OCI-LY3 (cell line): ENCODE measurements at regions not wholly inside any gene's neighbourhood (a gene's known extent, or its start where the extent isn't known, plus 50 kb on each side); places are given as distances from the start of the nearest gene placed in this dataset.

Experiments used
- H2AFZ ChIP-seq: fragments of 200-600, 300-600 bp; shearing (Covaris generic); 2 replicates; pipeline ENCODE4 v1.6.0; 2014; ENCODE audit warnings: antibody characterized with exemption, low read depth, low read length
- H3K27ac ChIP-seq: fragments of 200-600, 300-600 bp; sonication (generic); 2 replicates; pipeline ENCODE4 v1.5.1; 2014; ENCODE audit warnings: mild to moderate bottlenecking, low read length, moderate library complexity, mixed read lengths
- H3K27me3 ChIP-seq: fragments of 200-600, 300-600 bp; sonication (generic); 2 replicates; pipeline ENCODE4 v1.6.1; 2014; ENCODE audit warnings: low read depth, low read length, mixed read lengths
- H3K36me3 ChIP-seq: fragments of 200-600, 300-600 bp; sonication (generic); replicated peaks from 2 replicates; pipeline ENCODE3; 2014; ENCODE audit warnings: low read depth, low read length, mixed read lengths
- H3K4me1 ChIP-seq: fragments of 300-600, 200-600 bp; sonication (generic); 2 replicates; pipeline ENCODE4 v1.6.1; 2014; ENCODE audit warnings: low read length, mixed read lengths
- H3K4me2 ChIP-seq: fragments of 200-600, 300-600 bp; sonication (generic); 2 replicates; pipeline ENCODE4 v1.6.1; 2014; ENCODE audit warnings: low read length, mixed read lengths
- H3K4me3 ChIP-seq: fragments of 300-600, 200-600 bp; sonication (generic); 2 replicates; pipeline ENCODE4 v1.5.1; 2014; ENCODE audit warnings: antibody characterized with exemption, mild to moderate bottlenecking, low read length, moderate library complexity
- H3K79me2 ChIP-seq: fragments of 300-600, 200-600 bp; shearing (Covaris generic); 2 replicates; pipeline ENCODE4 v1.6.1; 2014; ENCODE audit warnings: mild to moderate bottlenecking, low read length, mixed read lengths
- H3K9ac ChIP-seq: fragments of 300-600, 200-600 bp; shearing (Covaris generic); 2 replicates; pipeline ENCODE4 v1.6.0; 2014; ENCODE audit warnings: mild to moderate bottlenecking, low read length, moderate library complexity
- H3K9me3 ChIP-seq: fragments of 200-600, 300-600 bp; shearing (Covaris generic); 2 replicates; pipeline ENCODE4 v1.6.1; 2014; ENCODE audit warnings: low read length, mixed read lengths; ENCODE audit not compliant: insufficient read depth
- H4K20me1 ChIP-seq: fragments of 200-600, 300-600 bp; sonication (generic); 2 replicates; pipeline ENCODE4 v1.6.1; 2016; ENCODE audit warnings: low read length, mixed read lengths; ENCODE audit not compliant: insufficient read depth
- CTCF ChIP-seq: fragments of 200-600, 300-600 bp; sonication (generic); IDR thresholded peaks from 2 replicates; pipeline ENCODE4 v1.5.1; 2014; ENCODE audit warnings: antibody characterized with exemption, low read length, low read depth
- EZH2phosphoT487 ChIP-seq: fragments of 200-600 bp; shearing (Covaris generic); IDR thresholded peaks from 2 replicates; pipeline ENCODE4 v1.6.1; 2018; ENCODE audit warnings: antibody characterized with exemption, mixed run types, low read depth

- H3K27ac ChIP-seq, result no peak overlapping the region
- no peaks in the 10 kb centered on the region for H3K79me2 ChIP-seq
- no peaks in the 10 kb centered on the region for H3K27me3 ChIP-seq
- H2AFZ ChIP-seq, result no peak overlapping the region
- H3K4me2 ChIP-seq, result no peak overlapping the region
- no peaks in the 10 kb centered on the region for H3K36me3 ChIP-seq
- H3K9ac ChIP-seq, result no peak overlapping the region
- TF ChIP-seq CTCF (no peak), EZH2phosphoT487 (no peak)
- no peaks in the 10 kb centered on the region; the same call in 1 of the 2 replicates for H3K9me3 ChIP-seq
- H3K4me1 ChIP-seq, result no peaks in the 10 kb centered on the region
- H3K4me3 ChIP-seq, result no peak overlapping the region
- no peaks in the 10 kb centered on the region for H4K20me1 ChIP-seq
Measured at GRCh38 chrX:113954297-113954696, 629.6 kb upstream of the HTR2C start.

- no peak for TF ChIP-seq CTCF
- TF ChIP-seq EZH2phosphoT487, result no peak
- H3K27me3 ChIP-seq, result no peaks in the 10 kb centered on the region
Measured at GRCh38 chrX:113950081-113950678, 633.7 kb upstream of the HTR2C start.

GRCh38 chrX:113947548-113947947 lies 636.3 kb upstream of the HTR2C start:
- peak; percentile 30; the same call in 1 of the 2 replicates for TF ChIP-seq CTCF
- TF ChIP-seq EZH2phosphoT487, result no peak

More at GRCh38 chrX:113950081-113950678, 633.7 kb upstream of the HTR2C start:
- Histone ChIP-seq H3K79me2 (no peaks in the 10 kb centered on the region), H2AFZ (no peak overlapping the region), H3K4me1 (no peaks in the 10 kb centered on the region), H3K9me3 (no peaks in the 10 kb centered on the region; the same call in 1 of the 2 replicates), H3K36me3 (no peaks in the 10 kb centered on the region), H4K20me1 (no peaks in the 10 kb centered on the region), H3K4me2 (no peak overlapping the region), H3K4me3 (no peak overlapping the region), H3K9ac (no peak overlapping the region), H3K27ac (no peak overlapping the region)

GRCh38 chrX:113935518-113935917 lies 648.4 kb upstream of the HTR2C start:
- H4K20me1 ChIP-seq, result no peaks in the 10 kb centered on the region
- H3K4me2 ChIP-seq, result no peak overlapping the region
- no peaks in the 10 kb centered on the region for H3K36me3 ChIP-seq
- H3K9ac ChIP-seq, result no peak overlapping the region
- no peaks in the 10 kb centered on the region for H3K4me1 ChIP-seq
- no peaks in the 10 kb centered on the region for H3K79me2 ChIP-seq
- H3K27ac ChIP-seq, result no peak overlapping the region
- H3K9me3 ChIP-seq, result no peaks in the 10 kb centered on the region
- TF ChIP-seq EZH2phosphoT487 (no peak), CTCF (no peak)
- no peaks in the 10 kb centered on the region for H3K27me3 ChIP-seq
- H2AFZ ChIP-seq, result no peak overlapping the region
- H3K4me3 ChIP-seq, result no peak overlapping the region

More at GRCh38 chrX:113947548-113947947, 636.3 kb upstream of the HTR2C start:
- Histone ChIP-seq H4K20me1 (no peaks in the 10 kb centered on the region), H3K4me1 (no peaks in the 10 kb centered on the region), H3K4me2 (no peak overlapping the region), H3K27ac (no peak overlapping the region), H3K9me3 (no peaks in the 10 kb centered on the region; the same call in 1 of the 2 replicates), H3K79me2 (no peaks in the 10 kb centered on the region), H3K4me3 (no peak overlapping the region), H3K9ac (no peak overlapping the region), H3K27me3 (no peaks in the 10 kb centered on the region), H3K36me3 (no peaks in the 10 kb centered on the region), H2AFZ (no peak overlapping the region)
